LHCN-M2 (cell line): ENCODE measurements at regions not wholly inside any gene's neighbourhood (a gene's known extent, or its start where the extent isn't known, plus 50 kb on each side); places are given as distances from the start of the nearest gene placed in this dataset.
A peak's percentile ranks its signal among the peaks of the same experiment; 100 is the strongest.

ENCODE experiments used
- DNase-seq: peaks from one replicate; pipeline ENCODE4 v3.0.0-alpha.2; 2012; ENCODE audit warnings: low read depth

DNA sequence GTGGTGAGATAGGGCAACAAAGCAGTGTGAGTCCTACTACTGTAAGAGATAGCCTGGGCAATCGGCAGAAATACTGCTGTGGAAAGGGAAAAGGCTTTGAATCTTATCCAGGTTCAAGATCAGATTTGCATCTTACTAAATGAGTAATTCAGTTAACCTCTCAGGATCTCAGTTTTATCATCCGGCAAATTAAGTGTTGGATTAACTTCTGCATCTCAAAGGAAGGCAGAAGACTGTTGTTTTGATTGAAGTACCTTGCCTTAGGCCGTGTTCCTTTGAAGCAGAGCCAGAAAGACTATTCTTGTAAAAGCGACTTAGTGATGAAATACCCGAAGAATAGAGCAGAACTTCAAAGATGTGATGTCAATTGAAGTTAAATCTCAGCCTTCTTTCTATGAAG, 612.9 kb upstream of the USP24 start:
- DNase-seq = no peak

DNA sequence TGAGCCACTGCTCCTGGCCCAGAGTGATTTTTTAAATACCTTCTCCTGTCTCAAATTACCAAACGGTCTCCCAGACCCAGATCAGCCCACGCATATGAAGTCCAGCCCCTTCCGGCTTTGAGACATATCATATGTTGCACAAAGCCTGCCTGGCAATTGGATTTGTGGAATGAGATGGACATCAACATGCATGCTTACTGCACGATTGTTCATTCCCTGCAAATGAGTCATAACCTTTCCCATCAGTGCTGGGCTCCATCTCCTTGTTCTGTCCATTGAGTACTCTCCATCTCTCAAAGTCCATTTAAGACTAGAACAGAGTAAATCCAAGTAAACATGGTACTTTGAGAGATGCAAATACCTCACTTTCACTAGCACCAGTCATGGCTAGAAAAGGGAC, 612.2 kb upstream of the USP24 start:
- DNase-seq = peak; percentile 91

DNA sequence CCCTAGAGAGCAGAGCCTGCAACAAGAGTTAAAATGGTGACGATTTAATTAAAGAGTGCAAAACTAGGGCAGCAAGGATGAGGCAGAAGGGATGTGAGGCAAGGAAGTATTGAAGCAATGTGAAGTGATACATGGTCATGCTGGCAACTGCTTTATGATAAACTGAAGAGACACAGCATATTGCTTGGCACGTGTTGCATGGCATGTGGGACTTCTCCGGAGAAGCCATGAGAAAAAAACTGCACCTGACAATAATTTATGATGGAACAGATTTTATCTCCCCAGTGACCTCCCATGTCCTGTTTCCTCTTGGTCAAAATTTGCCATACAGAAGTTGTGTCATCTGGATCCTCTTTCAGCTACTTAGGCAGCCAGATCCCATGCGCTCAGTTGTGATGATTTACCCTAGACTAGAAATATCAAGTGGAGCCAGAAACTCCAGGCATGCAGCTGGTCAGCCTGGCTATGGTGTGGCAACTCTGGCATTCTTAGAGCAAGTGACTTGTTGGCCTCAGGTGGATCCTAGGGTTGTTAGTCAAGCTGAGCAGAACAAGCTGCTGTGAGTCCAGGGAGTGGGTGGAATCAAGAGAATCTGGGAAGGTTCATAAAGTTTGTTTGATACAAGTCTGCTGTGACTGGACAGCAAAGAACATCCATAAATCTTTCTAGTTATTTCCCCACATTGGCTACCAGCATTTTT, 611.4 kb upstream of the USP24 start:
- DNase-seq = no peak

DNA sequence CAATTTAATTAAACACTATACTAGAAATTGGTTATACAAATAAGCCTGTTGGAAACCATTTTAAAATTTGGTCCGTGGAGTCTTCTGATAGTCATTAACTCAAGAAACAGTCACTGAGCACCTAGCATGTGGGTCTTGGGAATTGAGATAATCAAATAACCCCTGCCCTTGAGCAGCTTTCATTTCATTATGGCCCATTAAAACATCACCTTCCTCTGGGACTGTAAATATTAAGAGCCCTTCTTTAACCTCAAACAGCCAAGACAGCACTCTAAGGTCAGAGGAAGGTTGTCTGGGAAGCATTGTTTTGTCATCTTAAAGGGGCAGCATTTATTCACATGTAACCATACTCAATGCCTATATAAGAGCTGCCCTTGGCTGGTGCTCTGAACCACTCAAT, 610.3 kb upstream of the USP24 start:
- DNase-seq = no peak

DNA sequence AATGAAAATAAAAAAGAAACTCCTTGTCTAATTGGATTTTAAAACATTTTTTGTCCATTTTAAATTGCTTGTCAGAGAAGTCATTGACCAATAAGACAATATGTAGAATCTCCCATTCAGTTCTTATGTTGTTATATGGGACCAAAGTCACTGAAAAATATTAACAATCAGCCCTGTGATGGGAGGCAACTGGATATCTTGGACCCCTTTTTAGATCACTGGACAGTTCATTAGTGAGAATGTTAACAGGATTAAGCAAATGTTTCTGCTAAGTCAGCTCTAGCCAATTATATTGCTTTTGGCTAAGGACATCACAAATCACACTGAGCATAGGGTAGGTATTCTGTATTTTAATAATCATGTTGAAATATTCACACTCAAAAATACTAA, 609.1 kb upstream of the USP24 start:
- DNase-seq = no peak

DNA sequence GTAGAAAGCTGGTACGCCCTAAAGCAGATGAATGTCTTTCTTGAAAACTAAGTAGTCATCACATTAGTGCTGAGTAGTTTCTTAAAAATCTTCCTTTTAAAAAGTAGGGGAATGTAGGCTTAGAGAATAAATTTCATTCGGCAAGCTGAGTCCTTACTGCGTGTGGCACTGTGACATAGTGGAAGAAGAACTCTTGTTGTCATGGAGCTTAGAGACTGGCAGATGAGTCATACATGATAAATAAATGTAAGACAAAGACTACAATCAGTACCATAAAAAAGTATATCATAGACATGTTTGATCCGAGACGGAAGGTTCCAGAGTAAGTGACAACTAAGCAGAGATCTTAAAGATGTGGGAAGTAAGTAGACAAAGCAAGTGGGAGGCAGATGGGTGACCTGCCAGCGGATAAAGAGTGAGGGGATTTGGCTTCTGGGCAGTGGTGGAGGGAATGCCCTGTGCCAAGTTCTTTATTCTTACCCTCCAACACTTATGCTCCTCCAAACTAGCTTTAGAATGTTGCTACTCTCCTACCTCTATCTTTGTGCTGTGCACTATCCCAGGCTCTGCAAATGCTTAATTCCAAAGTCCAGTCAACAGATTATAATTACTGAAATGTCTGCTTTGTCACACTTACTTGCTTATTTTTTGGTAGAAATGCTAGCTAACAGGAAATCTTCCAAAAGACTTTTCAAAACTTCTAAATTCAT, 608.5 kb upstream of the USP24 start:
- peak; percentile 39 for DNase-seq

DNA sequence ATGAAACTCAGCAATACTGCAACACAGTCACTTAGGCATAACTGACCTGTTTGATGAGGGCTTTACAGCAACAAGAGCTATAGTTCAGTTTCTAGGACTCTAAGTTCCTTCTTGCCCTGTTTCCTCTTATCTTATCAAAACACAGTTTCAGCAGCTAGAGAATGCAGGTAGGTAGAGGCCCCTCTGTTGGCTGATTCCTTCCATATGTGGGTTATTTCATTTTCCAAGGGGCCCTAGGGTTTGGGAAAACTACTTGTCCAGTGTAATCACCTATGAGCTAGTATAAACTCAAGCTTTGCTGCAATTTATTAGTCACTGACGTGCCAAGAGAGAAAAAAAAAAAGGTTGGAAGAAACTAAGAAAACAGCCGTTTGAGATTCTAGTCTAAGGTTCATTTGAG, 607.7 kb upstream of the USP24 start:
- no peak for DNase-seq

DNA sequence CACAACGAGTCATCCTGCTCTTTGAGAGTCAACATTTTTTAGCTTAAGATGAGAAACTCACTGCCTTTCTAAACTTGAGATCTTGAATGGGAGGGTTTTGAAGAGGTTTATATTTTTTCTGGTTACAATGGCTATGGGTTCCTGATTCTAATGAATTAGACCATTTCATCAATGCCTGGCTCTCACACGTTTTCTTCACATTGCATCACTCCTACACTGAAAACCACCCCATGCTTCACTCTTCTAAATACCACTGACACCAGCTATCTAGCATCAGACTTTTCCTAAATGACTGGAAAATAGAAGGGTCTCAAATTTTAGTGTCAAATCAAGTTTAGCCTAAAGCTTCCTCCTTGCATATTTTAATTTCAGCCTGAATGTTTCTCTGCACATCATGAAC, 606.1 kb upstream of the USP24 start:
- DNase-seq = no peak

DNA sequence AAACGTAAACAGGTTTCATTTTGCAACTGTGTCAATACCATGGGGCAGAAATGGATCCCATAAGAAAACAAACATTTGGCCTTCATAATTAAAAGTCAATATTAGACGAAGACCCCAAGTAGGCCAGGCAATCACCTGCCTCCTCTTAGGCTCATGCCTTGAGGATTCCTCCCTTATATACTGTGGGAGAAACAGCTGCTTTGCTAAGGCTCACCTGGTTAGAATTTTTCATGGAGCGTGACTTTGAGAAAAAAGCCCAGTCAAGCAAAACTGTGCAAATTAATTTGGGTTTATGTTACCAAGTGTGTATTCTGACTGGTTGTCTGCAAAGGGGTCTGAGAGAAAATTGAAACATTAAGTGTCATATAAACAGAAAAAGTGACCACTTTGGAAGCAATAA, 605.3 kb upstream of the USP24 start:
- no peak for DNase-seq

DNA sequence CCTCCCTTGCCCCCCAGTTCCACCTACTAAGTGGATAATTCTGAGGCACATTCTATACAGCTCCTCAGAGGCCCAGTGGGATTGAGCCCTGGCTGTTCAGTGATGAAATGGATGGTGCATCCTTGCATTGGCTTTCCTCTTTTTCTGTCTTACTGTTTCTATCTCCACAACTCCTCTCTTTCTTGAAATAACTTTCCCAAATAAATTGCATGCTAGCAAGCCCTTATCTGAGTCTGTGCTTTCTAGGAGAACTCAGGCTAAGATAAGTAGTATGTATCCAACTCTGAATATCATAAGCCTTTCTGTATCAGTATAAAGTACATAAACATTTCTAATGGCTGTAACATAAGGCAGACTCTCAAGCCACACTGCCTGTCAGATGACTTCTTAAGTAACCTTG, 603.8 kb upstream of the USP24 start:
- no peak for DNase-seq

DNA sequence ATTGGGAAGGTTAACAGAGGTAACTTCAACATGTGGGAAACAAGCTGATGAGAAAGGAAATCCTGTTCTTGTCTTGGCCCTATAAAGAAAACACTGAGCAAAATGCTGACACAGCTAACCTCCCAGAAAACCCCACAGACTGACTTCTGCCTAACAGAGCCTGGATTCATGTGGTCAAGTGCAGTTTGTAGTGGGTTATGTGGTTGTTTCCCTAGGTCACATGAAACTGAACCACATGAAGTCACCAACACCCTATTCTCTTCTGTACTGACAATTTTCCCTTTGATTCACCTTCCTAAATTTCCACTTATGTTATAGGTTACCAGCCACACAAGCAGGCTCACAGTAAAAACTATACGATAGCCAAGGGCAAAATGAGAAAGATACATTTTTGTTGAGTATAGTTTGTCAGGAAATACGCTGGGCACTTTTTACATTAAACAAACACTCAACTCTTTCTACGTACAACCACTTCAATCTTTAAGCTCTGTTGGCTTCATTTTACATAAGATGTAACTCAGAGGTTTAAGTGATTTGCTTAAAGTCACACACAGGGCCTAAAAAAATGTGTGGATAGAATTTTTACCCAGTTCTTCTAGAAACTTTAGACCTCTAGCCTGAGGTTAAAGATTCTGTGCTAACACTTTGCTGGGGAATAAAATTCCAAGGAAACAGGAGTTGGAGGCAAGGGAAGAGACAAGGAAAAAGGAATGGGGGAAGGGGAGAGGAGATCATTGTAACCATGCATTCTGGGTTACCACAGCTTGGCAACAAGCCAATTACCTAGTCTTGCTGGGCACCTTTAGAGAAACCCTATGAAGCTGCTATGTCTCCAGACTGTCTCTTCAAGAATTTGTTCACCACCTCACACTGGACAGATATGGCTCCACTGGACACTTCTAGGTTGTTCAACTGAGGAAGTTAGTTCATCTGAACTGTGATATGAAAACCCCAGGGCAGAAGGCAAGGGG, 601.6 kb upstream of the USP24 start:
- peak; percentile 36 for DNase-seq

DNA sequence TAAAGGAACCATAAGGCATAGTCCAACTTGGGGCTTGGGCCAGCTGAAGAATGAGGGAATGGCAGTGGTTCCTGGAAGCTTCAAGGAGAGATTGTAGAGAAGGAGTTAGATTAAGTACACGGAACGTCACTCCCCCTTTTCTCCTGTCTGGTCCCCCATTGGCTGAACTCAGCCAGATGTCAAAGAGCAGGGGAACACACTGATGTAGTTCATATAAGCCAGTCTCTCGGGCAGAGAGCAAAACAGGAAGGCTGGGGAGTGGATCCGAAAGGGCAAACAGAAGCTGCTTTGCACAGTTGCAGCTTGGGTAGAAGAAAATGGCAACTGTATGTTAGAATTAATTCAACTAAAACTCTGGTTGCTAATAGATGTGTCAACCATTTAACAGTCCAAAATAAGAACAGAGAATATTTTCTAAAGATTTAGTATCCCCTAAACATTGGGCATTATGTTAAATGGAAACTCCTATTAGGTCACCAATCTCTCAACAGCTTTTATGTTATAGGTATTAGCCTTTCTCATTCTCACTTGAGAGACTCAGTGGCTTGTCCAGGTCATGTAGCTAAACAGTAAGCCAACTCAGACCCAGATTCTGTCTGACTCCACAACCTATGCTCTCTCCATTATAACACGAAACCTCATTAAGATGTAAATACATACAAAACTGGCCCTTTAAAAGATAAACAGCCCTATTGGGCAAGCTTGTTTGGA, 600.7 kb upstream of the USP24 start:
- DNase-seq = no peak

DNA sequence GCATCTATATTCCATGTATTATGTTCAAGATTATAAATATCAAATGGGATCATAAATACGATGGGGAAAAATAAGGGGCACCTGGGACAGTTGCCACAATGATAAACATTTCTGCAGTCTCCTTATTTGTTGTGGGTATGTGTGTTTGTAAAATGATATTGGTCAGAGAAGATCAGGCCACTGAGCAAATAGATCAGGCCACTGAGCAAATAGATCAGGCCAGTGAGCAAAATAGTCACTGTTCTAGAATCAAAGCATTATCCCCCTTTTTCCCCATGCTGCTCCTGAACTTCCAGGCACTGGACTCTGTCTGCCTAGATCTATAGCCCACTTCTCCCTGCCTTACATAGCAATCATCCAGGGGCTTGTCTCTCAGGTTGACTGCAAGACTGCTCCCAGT, 599.8 kb upstream of the USP24 start:
- DNase-seq = no peak

DNA sequence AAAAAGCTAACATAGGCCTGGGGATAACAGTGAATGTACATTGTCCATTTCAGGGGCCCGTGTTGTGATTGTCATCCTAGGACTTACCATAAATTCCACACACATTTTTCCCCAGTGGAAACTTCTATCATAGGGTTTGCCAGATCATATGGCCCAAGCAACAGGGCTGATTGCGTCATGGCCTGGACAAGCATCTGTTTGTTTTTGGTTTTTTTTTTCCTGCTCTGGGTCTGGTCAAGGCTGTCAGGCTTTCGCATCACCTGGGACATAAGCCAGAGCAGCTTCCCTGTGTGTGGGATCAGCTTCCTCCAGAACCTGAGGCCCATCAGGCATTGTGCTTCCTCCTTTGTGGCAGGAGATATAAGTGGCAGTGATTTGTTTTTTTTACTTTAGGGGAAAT, 598.5 kb upstream of the USP24 start:
- DNase-seq = peak; percentile 70

DNA sequence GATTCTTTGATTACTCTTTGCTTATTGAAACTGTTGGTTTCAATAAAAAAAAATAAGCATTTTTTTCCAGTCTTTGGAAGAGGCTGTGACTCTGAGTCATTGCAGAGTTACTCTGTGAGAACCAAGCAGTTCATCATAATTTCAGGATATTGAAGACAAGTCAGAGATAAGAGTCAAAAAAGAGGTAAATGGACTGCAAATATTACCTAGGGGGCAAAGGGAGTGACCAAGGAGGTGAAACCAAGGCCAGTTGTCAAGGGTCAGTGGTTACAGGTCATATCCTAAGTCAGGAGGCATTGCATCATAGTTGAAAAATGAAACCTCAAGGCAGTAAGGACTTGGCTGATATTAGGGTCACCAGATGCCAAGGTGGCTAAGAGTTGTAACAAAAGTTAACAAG, 597.1 kb upstream of the USP24 start:
- DNase-seq = peak; percentile 12

DNA sequence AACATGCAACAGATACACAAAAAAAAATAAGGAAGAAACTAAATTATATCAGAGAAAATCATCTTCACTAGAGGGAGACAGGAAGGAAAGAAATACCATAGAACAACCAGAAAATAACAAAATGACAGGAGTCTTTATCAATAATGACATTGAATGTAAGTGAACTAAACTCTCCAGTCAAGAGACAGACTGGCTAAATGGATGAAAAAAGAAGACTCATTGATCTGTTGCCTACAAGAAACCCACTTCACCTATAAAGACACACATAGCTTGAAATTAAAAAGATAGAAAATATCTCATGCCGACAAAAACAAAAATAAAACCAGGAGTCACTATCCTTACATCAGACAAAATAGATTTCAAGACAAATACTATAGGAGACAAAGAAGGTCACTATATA, 593.1 kb upstream of the USP24 start:
- DNase-seq = no peak

DNA sequence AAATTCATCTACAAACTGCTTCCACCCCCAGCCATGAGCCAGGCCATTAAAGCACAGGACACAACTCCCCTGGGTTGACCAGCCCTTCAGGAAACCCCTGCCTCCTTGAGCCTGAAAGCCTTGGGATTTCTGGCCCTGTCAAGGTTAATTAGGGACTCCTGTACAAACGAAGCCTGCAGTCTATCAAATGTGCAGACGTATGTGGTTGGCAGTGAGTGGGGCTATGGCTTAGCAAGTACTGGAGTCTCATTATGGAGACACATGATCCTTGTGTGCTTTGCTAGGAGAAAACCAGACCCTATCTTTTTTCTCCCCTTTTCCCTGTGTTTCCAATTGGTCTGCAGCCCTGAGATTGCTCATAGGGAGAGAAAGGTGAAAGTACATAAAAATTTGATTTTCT, 588.3 kb upstream of the USP24 start:
- no peak for DNase-seq

DNA sequence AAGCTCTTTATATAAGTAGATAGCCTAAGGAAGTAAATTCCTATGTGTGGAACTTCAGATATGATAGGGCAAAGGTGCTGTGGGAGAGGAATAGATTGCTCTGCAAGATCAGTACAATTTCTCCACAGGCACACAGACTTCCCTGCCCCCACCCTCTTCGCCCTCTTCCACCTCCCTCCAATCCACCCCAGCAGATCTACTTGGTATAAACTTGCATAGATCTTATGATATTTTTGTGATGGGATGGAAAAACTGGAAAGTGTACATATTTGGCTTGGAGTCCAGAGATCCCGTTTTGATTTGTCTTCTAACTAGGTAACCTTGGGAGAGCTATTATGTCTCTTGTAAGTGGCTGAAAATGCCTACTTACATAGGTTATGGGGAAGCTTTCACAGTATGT, 586.3 kb upstream of the USP24 start:
- DNase-seq = no peak

DNA sequence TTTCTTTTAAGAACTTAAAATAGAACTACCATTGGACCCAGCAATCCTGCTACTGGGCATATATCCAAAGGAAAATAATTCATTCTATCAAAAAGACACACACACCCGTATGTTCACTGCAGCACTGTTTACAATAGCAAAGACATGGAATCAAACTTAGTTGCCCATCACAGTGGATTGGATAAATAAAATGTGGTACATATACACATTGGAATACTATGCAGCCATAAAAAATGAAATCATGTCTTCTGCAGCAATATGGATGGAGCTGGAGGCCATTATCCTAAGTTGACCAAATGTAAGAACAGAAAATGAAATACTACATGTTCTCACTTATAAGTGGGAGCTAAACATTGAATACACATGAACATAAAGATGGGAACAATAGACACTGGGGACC, 585.3 kb upstream of the USP24 start:
- no peak for DNase-seq

DNA sequence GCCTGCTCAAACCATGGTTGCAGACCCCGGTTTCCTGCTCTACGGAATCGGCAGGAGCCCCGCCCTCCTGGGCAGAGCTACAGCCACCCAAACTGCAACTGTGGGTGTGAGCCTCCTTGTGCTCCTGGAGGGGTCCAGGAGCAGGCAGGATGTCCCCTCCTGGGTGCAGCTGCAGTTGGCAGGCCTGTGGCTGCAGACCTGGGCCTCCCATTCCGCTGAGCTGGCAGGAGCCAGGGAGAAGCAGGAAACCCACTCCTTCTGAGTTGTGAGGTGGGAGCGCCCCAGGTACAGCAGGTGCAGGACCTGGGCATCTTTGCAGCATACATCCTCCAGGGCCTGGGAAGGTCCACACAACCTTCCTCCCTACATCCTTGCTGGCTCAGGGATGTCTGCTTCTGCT, 578.7 kb upstream of the USP24 start:
- DNase-seq = no peak

DNA sequence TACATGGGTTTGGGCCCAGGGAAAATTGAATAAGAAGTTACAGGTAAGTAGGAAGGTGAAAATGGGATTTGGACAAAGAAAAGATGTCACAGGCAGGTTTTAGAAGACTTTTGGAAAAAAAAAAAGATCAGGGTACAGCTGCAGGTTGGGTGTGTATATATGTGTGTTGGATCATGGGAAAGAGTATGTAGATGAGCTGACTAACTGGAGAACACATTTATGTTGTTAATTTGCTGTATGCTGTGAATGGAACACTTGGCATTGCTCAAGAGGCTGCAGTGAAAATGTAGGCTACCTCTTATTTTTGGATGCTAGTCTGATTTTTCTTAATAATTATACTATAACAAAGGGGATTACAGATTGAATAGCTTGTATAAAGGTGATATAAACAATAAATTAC, 577.7 kb upstream of the USP24 start:
- DNase-seq = no peak

DNA sequence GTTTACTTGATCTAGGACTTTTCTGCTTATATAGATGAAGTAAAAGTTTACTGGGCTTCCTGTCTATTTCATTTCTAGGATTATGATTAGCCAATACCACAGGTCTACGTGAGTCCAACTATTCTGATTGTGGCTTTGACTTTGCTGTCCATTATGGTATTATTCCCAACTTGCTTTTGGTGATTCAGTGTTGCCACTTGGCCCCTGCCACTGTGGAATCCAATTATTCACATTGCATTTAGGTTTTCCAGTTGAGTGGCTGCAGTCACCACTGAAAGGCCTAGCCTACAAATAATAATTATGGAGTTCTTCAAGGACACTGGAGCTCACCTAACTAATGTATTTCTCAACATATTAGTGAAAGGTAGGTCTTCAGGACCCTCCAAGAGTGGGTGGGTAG, 574.3 kb upstream of the USP24 start:
- no peak for DNase-seq
